ENCODE measurements at regions not wholly inside any gene's neighbourhood (a gene's known extent, or its start where the extent isn't known, plus 50 kb on each side); places are given as distances from the start of the nearest gene placed in this dataset.

DNA sequence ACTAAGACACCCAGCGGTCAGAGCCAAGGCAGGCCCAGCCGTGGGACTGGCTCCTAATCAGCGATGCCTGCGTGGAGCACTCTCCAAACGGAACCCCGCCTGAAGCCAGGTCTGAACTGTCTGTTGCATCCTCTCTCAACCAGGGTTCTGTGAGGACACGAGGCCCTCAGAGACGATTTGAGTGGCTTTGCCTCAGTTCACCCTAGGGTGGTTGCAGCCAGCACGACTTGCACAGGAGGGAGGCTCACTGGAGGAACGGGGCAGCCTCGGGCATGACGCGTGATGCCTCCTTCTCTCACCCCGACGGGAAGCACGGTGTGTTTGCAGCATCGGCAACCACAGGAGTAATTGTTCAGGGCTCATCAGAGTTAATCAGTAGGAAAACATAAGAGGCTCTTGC, 336.4 kb downstream of the EIPR1 start:
- TF ChIP-seq, protein P1, sequence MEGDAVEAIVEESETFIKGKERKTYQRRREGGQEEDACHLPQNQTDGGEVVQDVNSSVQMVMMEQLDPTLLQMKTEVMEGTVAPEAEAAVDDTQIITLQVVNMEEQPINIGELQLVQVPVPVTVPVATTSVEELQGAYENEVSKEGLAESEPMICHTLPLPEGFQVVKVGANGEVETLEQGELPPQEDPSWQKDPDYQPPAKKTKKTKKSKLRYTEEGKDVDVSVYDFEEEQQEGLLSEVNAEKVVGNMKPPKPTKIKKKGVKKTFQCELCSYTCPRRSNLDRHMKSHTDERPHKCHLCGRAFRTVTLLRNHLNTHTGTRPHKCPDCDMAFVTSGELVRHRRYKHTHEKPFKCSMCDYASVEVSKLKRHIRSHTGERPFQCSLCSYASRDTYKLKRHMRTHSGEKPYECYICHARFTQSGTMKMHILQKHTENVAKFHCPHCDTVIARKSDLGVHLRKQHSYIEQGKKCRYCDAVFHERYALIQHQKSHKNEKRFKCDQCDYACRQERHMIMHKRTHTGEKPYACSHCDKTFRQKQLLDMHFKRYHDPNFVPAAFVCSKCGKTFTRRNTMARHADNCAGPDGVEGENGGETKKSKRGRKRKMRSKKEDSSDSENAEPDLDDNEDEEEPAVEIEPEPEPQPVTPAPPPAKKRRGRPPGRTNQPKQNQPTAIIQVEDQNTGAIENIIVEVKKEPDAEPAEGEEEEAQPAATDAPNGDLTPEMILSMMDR (IDR thresholded peaks at IDR 0.05 in 8 of 11, conservative IDR thresholded peaks at IDR 0.05 in 3 of 11), result no peak
- no peak for TF ChIP-seq POLR2AphosphoS5 (IDR thresholded peaks at IDR 0.05)

Data from spleen (tissue), 7 donors.